Kasumi-1 (cell line): ENCODE measurements at regions not wholly inside any gene's neighbourhood (a gene's known extent, or its start where the extent isn't known, plus 50 kb on each side); places are given as distances from the start of the nearest gene placed in this dataset.

Experiments used
- DNase-seq, 2 experiments: peaks; one replicate each; lab custom pipeline; 2025; lab: John Stamatoyannopoulos, UW

DNA sequence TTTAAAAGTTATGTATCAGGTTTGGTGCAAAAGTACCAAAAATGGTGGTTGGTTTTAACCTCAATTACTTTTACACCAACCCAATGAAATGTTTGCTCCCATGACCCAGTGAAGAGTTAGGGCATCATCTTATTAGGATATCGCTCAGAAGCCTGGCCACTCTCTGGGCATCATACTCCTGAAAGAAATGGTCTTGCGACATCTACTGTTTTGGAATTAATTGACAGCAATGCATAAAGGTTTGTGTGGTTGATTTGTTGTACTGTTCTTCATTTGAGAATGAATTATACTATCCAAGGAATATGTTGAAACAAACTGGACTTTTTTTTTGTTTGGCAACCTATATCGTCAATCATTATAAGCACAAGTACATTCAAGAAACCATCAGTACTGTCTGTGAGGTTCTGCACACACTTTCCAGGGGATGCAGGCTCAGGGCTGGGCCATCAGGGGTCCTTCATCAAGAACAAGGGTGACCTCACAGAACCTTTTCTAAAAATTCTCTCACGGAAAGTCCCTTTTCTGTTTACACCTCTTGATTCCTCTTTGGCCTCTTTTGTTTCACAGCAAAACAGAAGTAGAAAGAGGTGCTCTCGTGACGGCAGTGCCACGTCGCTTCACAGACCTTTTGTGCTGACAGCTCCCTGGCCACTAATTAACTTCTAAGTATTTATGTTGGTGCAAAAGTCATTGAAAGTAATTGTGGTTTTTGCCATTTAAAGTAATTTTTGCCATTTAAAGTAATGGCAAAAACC, 117.2 kb upstream of the KLF6 start:
- no peak for DNase-seq

- DNase-seq, result no peak
Observed at GRCh38 chr10:3901370-3901769, 116.4 kb upstream of the KLF6 start.

DNA sequence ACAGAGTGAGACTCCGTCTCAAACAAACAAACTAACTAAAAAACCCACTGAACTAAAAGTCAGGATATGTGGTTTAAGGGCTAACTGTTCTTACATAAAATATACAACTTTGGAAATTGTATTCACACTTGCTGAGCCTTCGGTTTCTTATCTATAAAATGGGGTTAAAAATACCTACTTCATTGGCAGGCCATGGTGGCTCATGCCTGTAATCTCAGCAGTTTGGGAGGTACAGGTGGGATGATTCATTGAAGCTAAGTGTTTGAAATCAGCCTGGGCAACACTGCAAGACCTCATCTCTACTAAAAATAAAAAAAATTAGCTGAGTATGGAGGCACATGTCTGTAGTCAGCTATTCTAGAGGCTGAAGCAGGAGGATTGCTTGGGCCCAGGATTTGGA, 115.4 kb upstream of the KLF6 start:
- DNase-seq, result no peak

DNA sequence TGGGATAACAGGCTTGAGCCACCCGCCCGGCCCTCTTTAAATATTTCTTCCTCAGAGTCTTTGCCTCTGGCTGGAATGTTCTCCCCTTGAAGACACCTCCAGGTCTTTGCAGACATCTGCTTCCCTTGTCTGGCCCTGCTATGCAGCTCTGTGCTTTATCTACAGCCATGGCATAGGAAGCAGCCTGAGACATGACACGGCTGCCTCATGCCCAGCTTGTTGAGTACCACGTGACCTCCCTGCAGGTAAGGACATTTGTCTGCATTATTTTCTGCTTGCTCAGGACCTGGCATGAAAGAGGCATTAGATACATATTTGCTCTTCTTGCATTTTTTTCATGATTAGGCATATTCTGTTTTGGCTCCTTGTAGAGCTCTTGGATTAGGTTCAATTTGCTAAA, 113.8 kb upstream of the KLF6 start:
- DNase-seq, result no peak

GRCh38 chr10:3897156-3897555, 112.1 kb upstream of the KLF6 start:
- DNase-seq, result no peak

DNA sequence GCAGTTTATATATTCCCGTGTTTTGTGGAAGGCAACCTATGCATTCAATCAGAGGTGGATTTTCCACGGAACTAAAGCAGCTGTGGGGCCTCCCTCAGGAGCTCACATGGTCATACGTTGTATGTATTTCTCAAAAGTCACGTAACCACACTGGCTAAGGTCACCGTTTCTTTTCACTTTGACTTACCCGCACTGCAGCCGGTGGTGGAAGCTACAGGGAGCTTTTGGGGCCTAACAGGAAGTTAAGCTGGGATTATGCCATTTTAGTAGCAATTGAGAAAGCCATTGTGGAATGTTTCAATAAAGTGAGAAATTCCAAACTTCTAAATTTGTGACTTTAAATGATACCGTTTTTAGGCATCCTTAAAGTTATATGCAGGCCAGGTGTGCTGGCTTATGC, 111.2 kb upstream of the KLF6 start:
- peak in 1 of 2 experiments; percentile 17 for DNase-seq

DNA sequence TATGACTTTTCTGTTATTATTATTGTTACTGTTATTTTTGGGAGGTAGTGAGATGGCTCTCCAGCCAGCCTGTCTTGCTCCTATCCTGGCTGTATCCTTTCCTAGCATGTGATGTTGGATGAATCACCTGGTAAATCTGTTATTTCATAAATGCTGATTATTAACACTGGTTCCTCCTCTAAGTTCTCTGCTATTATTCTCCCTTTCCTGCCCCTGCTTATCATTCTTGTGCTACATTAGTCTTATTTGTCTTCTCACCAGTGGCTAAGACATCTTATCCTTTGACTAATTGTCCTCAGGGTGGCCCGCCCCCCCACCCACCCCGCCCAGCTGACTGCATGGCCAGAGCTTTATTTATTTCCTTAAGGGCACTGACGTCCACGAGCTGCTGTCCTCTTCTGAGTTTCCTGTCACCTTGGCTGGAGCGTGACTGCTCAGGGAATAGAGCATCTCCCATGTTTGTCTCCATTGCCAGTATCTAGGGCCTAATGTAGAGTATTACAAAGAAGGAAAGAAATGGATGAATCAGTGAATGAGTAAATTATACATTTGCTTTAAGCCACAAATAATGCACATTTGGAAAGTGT, 110.1 kb upstream of the KLF6 start:
- no peak for DNase-seq

GRCh38 chr10:3893901-3894563, 109.0 kb upstream of the KLF6 start:
- DNase-seq, result no peak

DNA sequence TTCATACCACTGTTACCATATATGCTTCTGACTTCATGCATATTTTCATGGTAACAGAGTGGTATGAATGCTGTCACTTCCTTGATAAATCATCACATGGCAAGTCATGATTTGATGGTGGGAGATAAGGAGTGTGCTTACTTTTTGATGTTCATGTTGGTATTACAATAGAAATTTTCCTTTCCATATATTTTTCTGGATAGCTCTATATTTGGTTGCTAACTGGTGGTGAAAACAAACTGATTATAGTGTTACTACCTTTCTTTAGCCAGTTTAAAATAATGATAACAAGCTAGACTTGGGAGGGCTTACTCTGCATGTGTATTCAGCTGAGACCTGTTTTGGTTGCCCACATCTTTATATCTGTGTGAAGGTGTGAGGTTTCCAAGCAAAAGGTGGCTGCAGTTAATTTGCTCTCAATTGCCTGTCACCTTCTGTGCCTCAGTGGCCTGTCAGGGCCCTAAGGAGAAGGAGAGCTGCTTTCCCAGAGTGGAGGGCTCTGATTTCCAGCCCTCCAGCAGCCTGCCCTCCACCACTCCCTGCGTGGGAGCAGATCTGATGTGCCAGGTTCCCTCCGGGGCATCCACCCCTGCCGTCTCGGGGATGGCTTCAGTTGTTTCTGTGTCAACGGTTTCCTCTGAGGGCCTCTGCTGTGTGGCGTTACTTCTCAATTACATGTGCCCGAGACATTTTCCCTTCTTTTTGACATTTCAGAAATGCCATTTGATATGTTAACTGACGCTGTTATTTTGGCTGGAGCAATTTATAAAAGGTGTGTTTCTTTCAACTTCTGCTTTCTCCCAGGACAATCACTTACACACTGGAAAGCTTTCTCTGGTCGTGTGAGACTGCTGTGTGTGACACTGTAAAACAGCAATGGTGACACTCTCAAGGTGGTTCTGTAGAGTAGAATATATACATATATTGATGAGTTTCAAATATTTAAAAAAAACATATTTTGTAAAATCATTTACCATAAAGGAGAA, 107.7 kb upstream of the KLF6 start:
- DNase-seq, result no peak

GRCh38 chr10:3891396-3891795, 106.4 kb upstream of the KLF6 start:
- DNase-seq, result no peak

DNA sequence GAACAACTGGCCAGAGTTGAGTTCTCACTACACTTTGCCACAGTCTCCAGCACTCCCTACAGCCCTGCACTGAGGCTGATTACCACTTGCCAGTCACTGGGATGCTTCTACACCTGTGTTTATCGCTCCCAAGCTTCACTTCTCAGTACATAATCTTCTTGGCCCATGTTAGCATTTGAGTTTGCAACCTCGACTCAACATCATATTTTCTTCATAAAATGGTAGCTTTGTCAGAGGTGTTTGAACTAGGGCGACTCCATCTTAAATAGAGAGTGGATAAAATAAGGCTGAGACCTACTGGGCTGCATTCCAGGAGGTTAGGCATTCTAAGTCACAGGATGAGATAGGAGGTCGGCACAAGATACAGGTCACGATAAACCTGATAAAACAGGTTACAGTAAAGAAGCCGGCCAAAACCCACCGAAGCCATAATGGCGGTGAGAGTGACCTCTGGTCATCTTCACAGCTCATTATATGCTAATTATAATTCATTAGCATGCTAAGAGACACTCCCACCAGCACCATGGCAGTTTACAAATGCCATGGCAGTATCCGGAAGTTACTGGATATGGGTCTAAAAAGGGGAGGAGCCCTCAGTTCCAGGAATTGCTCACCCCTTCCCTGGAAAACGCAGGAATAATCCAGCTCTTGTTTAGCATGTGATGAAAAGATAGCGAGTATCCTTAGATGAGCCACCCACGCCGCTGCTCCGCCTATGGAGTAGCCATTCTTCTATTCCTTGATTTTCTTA, 105.8 kb upstream of the KLF6 start:
- no peak for DNase-seq

GRCh38 chr10:3889961-3890522, 105.0 kb upstream of the KLF6 start:
- no peak for DNase-seq

DNA sequence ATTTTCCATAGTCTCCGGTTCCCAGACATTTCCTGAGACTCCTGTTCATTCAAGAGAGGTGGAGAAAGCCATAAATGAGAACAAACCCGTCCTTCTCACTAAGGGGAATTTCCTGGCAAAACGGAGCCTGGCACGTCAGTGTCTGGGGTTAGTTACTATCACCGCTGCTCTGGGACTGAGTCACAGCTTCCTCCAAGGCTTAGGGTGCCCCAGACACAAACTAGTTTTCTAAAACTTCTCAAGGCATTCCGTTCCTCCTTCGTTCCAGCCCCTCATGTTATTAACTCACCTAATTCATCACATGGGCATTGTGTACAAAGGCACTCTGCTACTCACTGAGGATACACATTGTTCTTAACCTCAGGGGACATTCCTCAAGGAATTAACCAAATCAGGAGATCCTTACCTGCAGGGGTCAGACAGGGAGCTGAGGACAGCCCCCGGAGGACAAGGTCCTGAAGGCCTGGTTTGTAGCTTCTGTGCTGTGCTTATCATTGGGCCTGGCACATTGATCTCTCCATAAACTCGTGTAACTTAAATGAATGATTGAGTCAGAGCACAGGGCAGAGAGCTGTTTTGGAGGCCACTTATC, 103.0 kb upstream of the KLF6 start:
- DNase-seq, result peak; percentile 51 to 53

GRCh38 chr10:3887404-3887803, 102.4 kb upstream of the KLF6 start:
- no peak for DNase-seq

DNA sequence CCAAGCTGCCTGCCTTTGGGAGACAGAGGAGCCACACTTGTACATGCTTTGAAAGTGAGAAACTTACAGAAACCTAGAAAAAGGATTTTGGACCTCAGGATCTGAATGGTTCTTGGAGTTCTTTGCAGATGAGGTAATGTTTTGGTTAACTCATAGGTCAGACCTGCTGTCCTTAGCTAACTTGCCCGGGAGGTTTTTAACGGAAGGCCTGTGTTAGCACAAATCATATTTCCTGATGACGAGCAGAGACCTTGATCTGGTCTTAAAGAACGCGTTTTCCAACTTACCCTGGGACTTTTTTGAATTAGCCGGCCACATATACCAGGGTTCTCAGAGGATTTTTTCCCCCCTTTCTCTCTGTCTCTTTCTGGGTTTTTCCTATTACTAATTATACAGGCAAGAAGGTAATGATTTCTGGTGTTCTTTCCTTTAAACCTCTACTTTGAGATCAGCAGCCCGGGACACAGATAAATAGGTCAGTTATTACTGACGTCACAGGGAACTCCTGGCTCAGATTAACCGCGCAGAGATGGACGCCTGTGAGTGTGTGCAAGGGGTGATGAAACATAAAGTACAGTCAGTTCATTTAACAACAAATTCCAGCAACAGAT, 101.7 kb upstream of the KLF6 start:
- no peak for DNase-seq

DNA sequence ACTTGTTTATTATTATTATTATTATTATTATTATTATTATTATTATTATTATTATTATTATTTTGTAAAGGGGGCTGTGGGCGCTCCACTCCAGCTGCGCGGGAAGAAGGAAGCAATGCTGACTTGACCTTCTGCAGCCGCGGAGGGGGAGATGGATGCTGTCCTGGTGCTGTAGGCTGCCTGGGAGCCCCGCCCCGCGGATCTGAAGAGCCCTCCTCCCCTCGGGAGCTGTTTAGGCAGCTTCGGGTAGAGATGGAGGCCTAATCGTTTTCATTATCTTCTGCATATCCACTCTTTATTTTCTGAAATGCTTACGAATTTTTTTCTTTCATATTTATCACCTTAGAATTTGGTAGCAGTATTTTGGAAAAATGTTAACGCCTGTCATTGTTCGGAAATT, 101.2 kb upstream of the KLF6 start:
- DNase-seq, result no peak

DNA sequence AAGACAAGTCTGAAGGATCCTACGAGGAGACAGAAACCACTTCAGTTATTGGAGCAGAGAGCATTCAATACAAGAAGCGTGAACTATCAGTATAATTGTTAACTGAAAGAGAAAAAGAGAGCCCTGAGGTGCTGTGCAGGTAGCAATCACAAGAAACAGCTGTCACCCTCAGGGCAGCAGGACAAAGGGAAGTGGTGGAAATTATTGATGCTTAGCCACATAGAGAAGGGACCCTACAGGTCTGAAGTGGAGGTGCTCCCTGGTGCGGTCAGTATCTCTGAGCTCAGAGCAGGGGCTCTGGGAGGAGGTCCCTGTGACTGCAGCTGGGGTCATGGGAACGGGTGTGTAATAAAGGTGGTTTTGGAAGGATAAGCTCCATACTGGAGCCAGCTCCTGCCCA, 97.8 kb upstream of the KLF6 start:
- DNase-seq, result no peak

GRCh38 chr10:3881622-3882021, 96.6 kb upstream of the KLF6 start:
- DNase-seq, result no peak

- DNase-seq, result no peak
Observed at GRCh38 chr10:3879073-3879472, 94.1 kb upstream of the KLF6 start.
